HG03457 (cell line): ENCODE measurements at regions not wholly inside any gene's neighbourhood (a gene's known extent, or its start where the extent isn't known, plus 50 kb on each side); places are given as distances from the start of the nearest gene placed in this dataset.

Experiments
- ATAC-seq: cut with Tn5 transposase; IDR thresholded peaks from one replicate; pipeline ENCODE4 v1.9.1; 2021; ENCODE audit warnings: moderate number of reproducible peaks; ENCODE audit not compliant: unreplicated experiment

GRCh38 chr15:98583771-98584430, 64.4 kb upstream of the IGF1R start:
- no peak for ATAC-seq

- no peak for ATAC-seq
Observed at GRCh38 chr15:98586066-98586465, 62.3 kb upstream of the IGF1R start.

GRCh38 chr15:98592136-98592535, 56.2 kb upstream of the IGF1R start:
- ATAC-seq = no peak

- no peak for ATAC-seq
Observed at GRCh38 chr15:98596131-98596530, 52.2 kb upstream of the IGF1R start.

GRCh38 chr15:98596885-98597392, 51.4 kb upstream of the IGF1R start:
- ATAC-seq = no peak

GRCh38 chr15:98597666-98598065, 50.7 kb upstream of the IGF1R start:
- no peak for ATAC-seq
